Transverse colon (tissue), 4 donors: ENCODE measurements at regions not wholly inside any gene's neighbourhood (a gene's known extent, or its start where the extent isn't known, plus 50 kb on each side); places are given as distances from the start of the nearest gene placed in this dataset.

Source experiments
- DNase-seq: peaks from one replicate; pipeline ENCODE4 v3.0.0-alpha.2; 2019
- H3K27ac ChIP-seq, 4 donors: fragments of 200-600 bp; sonication (generic); 2 replicates each; pipeline ENCODE4 v1.5.1; 2016 to 2018; ENCODE audit warnings: inconsistent platforms in 4 of 4
- H3K27me3 ChIP-seq: fragments of 200-600 bp; sonication (generic); 2 replicates; pipeline ENCODE4 v1.5.1; 2017; ENCODE audit warnings: inconsistent platforms
- H3K36me3 ChIP-seq, 4 donors: fragments of 200-600 bp; sonication (generic); 2 replicates each; pipeline ENCODE4 v1.5.1; 2017 to 2019; ENCODE audit warnings: inconsistent platforms in 4 of 4
- H3K4me1 ChIP-seq, 4 donors: fragments of 200-600 bp; sonication (generic); 2 replicates each; pipeline ENCODE4 v1.5.1; 2017 to 2020; ENCODE audit warnings: inconsistent platforms in 4 of 4
- H3K4me3 ChIP-seq, 4 donors: fragments of 200-600 bp; sonication (generic); 1 replicate in 1 of 4; 2 replicates in 3 of 4; pipeline versions ENCODE4 v1.5.1 to v1.6.1; 2017 to 2019; ENCODE audit warnings: inconsistent platforms in 4 of 4
- H3K9me3 ChIP-seq, 2 donors: fragments of 200-600 bp; sonication (generic); 2 replicates each; pipeline ENCODE4 v1.5.1; 2017 to 2019; ENCODE audit warnings: inconsistent platforms in 2 of 2
- EP300 ChIP-seq: sonication (generic); formaldehyde crosslinking; IDR thresholded peaks from one replicate; pipeline ENCODE4 v1.6.1; 2017; ENCODE audit warnings: antibody characterized with exemption, low read depth
- POLR2A ChIP-seq: fragments of 450-650 bp; IDR thresholded peaks from one replicate; pipeline ENCODE4 v1.6.1; 2016; ENCODE audit warnings: antibody characterized with exemption, mild to moderate bottlenecking, moderate library complexity
- POLR2AphosphoS5 ChIP-seq, 3 donors: sonication (generic); formaldehyde crosslinking; IDR thresholded peaks; one replicate each; pipeline ENCODE4 v1.6.1; 2016; ENCODE audit warnings: antibody characterized with exemption in 3 of 3
- WGBS, 2 donors: methylation state at CpG; one replicate each; pipeline ENCODE4 v1.1.5; 2018; ENCODE audit warnings: low coverage in 1 of 2; 5-methylcytosine and 5-hydroxymethylcytosine counted together
- in situ Hi-C, 4 donors: fragments of 200-750 bp; cut with MboI; loops; one replicate each; pipeline versions ENCODE4 v1.15.0 to v1.15.1; 2017; ENCODE audit warnings: low sequenced_read_pairs in 3 of 4, low pct_ligation_motif_present in 1 of 4, low pct_unique_long_range_greater_than_20kb in 1 of 4
- intact Hi-C: fragments of 100-400 bp; cut with DNase I; formaldehyde crosslinking; loops from one replicate; pipeline ENCODE4 v1.15.1; 2023; ENCODE audit warnings: low total_unique reads
- TF ChIP-seq, protein P1 (sequence below), 5 experiments: fragments of 200-600 bp in 3 of 5; fragments of 450-650 bp in 2 of 5; sonication (generic) in 3 of 5; IDR thresholded peaks; 1 replicate in 2 of 5; 2 replicates in 3 of 5; pipeline ENCODE4 v1.5.1; 2016 to 2017; ENCODE audit warnings: antibody characterized with exemption in 5 of 5, inconsistent platforms in 3 of 5, mild to moderate bottlenecking in 2 of 5, moderate library complexity in 1 of 5

DNA sequence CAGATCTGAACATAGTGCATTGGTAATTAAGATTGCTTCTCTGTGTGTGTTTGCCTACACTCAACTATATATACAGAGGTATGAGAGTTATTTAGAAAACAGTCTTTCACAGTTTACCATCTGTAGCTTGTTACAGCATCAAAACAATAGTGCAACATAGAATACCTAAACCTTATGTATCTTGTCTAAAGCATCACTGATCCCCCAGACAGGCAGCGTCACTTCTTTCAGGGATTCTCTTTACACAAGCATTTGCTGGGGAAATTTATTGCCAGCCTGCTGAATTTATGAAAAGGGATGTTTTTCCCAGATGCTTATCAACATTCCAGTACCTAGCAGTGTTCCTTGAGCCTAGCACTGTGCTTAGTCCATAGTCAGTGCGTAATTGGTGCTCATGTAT is 195.8 kb upstream of the COL8A1 start:
- DNase-seq: no peak
- Histone ChIP-seq H3K36me3 (no peaks in the 10 kb centered on the region), H3K27me3 (no peaks in the 10 kb centered on the region), H3K4me1 (no peaks in the 10 kb centered on the region), H3K4me3 (no peak overlapping the region), H3K27ac (no peak overlapping the region), H3K9me3 (no peaks in the 10 kb centered on the region)
- in situ Hi-C loops (no loop called here), intact Hi-C loops (no loop called here)
- WGBS, 2 donors: 91 to 93% methylated on average over 2 of the region's 2 CpGs
- TF ChIP-seq POLR2AphosphoS5 (IDR thresholded peaks at IDR 0.05) (no peak), POLR2A (no peak), EP300 (no peak)
- TF ChIP-seq, protein P1, sequence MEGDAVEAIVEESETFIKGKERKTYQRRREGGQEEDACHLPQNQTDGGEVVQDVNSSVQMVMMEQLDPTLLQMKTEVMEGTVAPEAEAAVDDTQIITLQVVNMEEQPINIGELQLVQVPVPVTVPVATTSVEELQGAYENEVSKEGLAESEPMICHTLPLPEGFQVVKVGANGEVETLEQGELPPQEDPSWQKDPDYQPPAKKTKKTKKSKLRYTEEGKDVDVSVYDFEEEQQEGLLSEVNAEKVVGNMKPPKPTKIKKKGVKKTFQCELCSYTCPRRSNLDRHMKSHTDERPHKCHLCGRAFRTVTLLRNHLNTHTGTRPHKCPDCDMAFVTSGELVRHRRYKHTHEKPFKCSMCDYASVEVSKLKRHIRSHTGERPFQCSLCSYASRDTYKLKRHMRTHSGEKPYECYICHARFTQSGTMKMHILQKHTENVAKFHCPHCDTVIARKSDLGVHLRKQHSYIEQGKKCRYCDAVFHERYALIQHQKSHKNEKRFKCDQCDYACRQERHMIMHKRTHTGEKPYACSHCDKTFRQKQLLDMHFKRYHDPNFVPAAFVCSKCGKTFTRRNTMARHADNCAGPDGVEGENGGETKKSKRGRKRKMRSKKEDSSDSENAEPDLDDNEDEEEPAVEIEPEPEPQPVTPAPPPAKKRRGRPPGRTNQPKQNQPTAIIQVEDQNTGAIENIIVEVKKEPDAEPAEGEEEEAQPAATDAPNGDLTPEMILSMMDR (IDR thresholded peaks at IDR 0.05): no peak

DNA sequence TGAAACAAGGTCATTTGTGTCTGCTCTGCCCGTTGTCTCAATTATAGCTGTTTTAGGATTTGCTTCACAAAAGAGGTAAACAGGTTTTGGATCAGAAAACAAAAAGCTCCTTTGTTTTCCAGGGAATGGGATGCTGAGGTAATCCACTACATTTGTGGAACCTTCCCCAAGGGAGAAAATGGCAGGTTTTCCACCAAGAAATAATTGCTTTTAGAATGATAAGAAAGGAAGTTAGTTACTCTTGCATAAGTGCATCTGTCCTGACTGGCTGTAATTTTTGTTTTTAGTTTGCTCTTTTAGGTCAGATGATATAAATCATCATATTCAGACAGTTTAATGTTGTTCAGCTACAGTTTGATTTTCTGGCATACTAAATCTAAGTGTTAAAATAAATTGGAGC is 198.5 kb upstream of the COL8A1 start:
- TF ChIP-seq EP300 (no peak), POLR2A (no peak), POLR2AphosphoS5 (IDR thresholded peaks at IDR 0.05) (no peak)
- TF ChIP-seq, protein P1 (IDR thresholded peaks at IDR 0.05): no peak
- Histone ChIP-seq H3K4me1 (no peaks in the 10 kb centered on the region), H3K27ac (no peak overlapping the region), H3K9me3 (no peaks in the 10 kb centered on the region), H3K36me3 (no peaks in the 10 kb centered on the region), H3K27me3 (no peaks in the 10 kb centered on the region), H3K4me3 (no peak overlapping the region)
- intact Hi-C loops (no loop called here), in situ Hi-C loops (no loop called here)
- WGBS, 2 donors: 30 to 40% methylated on average over 1 of the region's 1 CpG
- DNase-seq: no peak

DNA sequence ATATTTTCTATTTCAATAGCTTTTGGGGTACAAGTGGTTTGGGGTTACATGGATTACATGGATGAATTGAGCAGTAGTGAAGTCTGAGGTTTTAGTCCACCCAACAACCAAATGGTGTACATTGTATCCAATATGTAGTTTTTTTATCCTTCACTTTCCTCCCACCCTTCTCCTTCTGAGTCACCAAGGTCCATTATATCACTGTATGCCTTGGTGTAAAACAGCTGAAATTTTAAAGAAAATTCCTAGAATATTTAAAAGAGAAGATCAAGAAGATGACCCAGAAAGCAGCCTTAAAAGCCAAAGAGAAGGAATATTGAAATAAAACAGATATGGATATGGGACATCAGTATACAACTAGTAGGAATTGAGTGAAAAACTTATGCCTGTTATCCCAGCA is 204.2 kb upstream of the COL8A1 start:
- intact Hi-C loops: no loop called here
- Histone ChIP-seq H3K27ac (no peak overlapping the region), H3K4me1 (no peaks in the 10 kb centered on the region), H3K27me3 (no peaks in the 10 kb centered on the region), H3K9me3 (no peaks in the 10 kb centered on the region), H3K36me3 (no peaks in the 10 kb centered on the region), H3K4me3 (no peak overlapping the region)
- TF ChIP-seq, protein P1 (IDR thresholded peaks at IDR 0.05): no peak
- TF ChIP-seq EP300: no peak
- no peak for TF ChIP-seq POLR2A
- no peak for TF ChIP-seq POLR2AphosphoS5 (IDR thresholded peaks at IDR 0.05)
- in situ Hi-C loops: no loop called here
- DNase-seq: no peak

DNA sequence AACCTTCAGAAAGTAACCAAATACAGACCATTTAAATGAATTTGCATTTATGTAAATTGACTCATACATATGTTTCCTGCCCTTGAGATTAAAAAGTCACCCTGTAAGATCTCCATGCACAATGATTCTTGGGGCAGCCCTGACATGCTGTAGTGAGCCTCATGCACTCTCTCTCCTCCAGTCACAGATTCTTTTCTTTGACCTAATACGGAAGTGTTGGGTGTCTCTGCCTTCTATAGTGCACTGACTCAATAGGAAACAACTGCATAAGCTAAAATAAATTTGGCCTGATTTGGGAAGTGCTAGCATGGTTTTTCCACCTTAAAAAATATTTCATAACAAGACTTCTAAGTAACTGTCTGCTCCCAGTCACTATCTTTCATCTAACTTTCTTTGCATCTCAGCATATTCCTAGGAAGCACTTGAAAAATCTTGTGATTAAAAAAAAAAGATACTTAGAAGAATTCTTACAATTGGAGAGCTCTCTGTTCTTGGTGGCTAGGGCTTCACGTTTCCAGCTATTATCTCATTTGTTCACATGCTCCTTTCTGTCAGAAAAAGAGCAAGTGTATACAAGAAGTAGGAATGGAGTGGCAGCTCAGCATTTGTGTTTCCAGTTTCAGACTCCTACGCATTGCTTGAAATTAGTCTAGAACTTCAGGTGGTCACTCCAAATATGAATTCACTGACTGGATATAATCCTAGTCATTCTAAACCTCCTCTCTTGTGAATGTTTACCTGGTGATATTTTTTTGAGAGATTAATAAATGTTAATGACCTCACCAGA is 207.9 kb upstream of the COL8A1 start:
- Histone ChIP-seq H3K27me3 (no peaks in the 10 kb centered on the region), H3K4me1 (no peaks in the 10 kb centered on the region), H3K27ac (no peak overlapping the region), H3K36me3 (no peaks in the 10 kb centered on the region), H3K9me3 (no peaks in the 10 kb centered on the region), H3K4me3 (no peak overlapping the region)
- WGBS, 2 donors: 55 to 73% methylated on average over 2 to 3 of the region's 3 CpGs
- intact Hi-C loops: no loop called here
- in situ Hi-C loops: no loop called here
- no peak for DNase-seq
- TF ChIP-seq POLR2A: no peak
- no peak for TF ChIP-seq EP300
- TF ChIP-seq, protein P1 (IDR thresholded peaks at IDR 0.05): no peak
- no peak for TF ChIP-seq POLR2AphosphoS5 (IDR thresholded peaks at IDR 0.05)
